H9 (cell line): ENCODE measurements at regions not wholly inside any gene's neighbourhood (a gene's known extent, or its start where the extent isn't known, plus 50 kb on each side); places are given as distances from the start of the nearest gene placed in this dataset.

Source experiments
- DNase-seq: peaks from one replicate; pipeline ENCODE4 v3.0.0-alpha.2; 2017
- H2AFZ ChIP-seq: one replicate; pipeline ENCODE4 v1.6.1; 2013; ENCODE audit warnings: mild to moderate bottlenecking, low read length, control low read depth, moderate library complexity
- H2AK5ac ChIP-seq: 2 replicates; pipeline ENCODE4 v1.6.1; 2013; ENCODE audit warnings: low read length, control low read depth, mixed read lengths; ENCODE audit not compliant: insufficient read length
- H2BK120ac ChIP-seq: one replicate; pipeline ENCODE4 v1.6.1; 2013; ENCODE audit warnings: low read depth, mild to moderate bottlenecking, low read length, control low read depth, inconsistent platforms; ENCODE audit not compliant: poor library complexity, severe bottlenecking
- H2BK12ac ChIP-seq: 2 replicates; pipeline ENCODE4 v1.6.1; 2013; ENCODE audit warnings: low read length, control low read depth, mixed read lengths, low read depth; ENCODE audit not compliant: insufficient read length
- H2BK15ac ChIP-seq: 2 replicates; pipeline ENCODE4 v1.6.1; 2013; ENCODE audit warnings: low read depth, low read length, control low read depth
- H2BK20ac ChIP-seq: one replicate; pipeline ENCODE4 v1.6.1; 2013; ENCODE audit warnings: low read depth, mild to moderate bottlenecking, low read length, control low read depth, inconsistent platforms; ENCODE audit not compliant: poor library complexity, severe bottlenecking
- H2BK5ac ChIP-seq: 2 replicates; pipeline ENCODE4 v1.6.1; 2013; ENCODE audit warnings: low read length, control low read depth, mixed read lengths; ENCODE audit not compliant: insufficient read length
- H3K14ac ChIP-seq: 2 replicates; pipeline ENCODE4 v1.6.1; 2013; ENCODE audit warnings: low read length, control low read depth; ENCODE audit not compliant: insufficient read depth
- H3K18ac ChIP-seq: 2 replicates; pipeline ENCODE4 v1.6.1; 2013; ENCODE audit warnings: low read depth, mild to moderate bottlenecking, mixed read lengths, low read length, control low read depth; ENCODE audit not compliant: insufficient read length
- H3K23ac ChIP-seq: 2 replicates; pipeline ENCODE4 v1.6.1; 2013; ENCODE audit warnings: low read length, control low read depth, mixed read lengths, low read depth; ENCODE audit not compliant: insufficient read length
- H3K23me2 ChIP-seq: 2 replicates; pipeline ENCODE4 v1.6.1; 2013; ENCODE audit warnings: low read depth, mild to moderate bottlenecking, mixed read lengths, low read length, control low read depth; ENCODE audit not compliant: insufficient read length, poor library complexity, severe bottlenecking
- H3K27ac ChIP-seq: 2 replicates; pipeline ENCODE4 v1.5.1; 2013; ENCODE audit warnings: low read length, control low read depth, mixed read lengths, low read depth; ENCODE audit not compliant: insufficient read length
- H3K27me3 ChIP-seq: 2 replicates; pipeline ENCODE4 v1.6.1; 2013; ENCODE audit warnings: low read length, control low read depth, inconsistent platforms; ENCODE audit not compliant: insufficient read depth
- H3K4ac ChIP-seq: 2 replicates; pipeline ENCODE4 v1.6.1; 2013; ENCODE audit warnings: low read depth, mild to moderate bottlenecking, control low read depth, inconsistent platforms, low read length, moderate library complexity
- H3K4me1 ChIP-seq: 2 replicates; pipeline ENCODE4 v1.6.1; 2013; ENCODE audit warnings: low read length, control low read depth, inconsistent platforms; ENCODE audit not compliant: insufficient read depth
- H3K4me2 ChIP-seq: 2 replicates; pipeline ENCODE4 v1.6.1; 2013; ENCODE audit warnings: low read length, control low read depth, mixed read lengths; ENCODE audit not compliant: insufficient read length, insufficient read depth
- H3K56ac ChIP-seq: 2 replicates; pipeline ENCODE4 v1.6.1; 2013; ENCODE audit warnings: low read depth, mild to moderate bottlenecking, mixed read lengths, low read length, control low read depth; ENCODE audit not compliant: insufficient read length
- H3K79me1 ChIP-seq: 2 replicates; pipeline ENCODE4 v1.6.1; 2013; ENCODE audit warnings: low read depth, mild to moderate bottlenecking, moderate library complexity, low read length, control low read depth, inconsistent platforms; ENCODE audit not compliant: insufficient read depth, poor library complexity, severe bottlenecking
- H3K79me2 ChIP-seq: 2 replicates; pipeline ENCODE4 v1.6.1; 2013; ENCODE audit warnings: low read length, control low read depth, inconsistent platforms; ENCODE audit not compliant: insufficient read depth
- H3K9ac ChIP-seq: 2 replicates; pipeline ENCODE4 v1.6.1; 2013; ENCODE audit warnings: low read length, control low read depth, mixed read lengths; ENCODE audit not compliant: insufficient read length; ENCODE audit errors: extremely low read depth
- H3K9me3 ChIP-seq: one replicate; pipeline ENCODE4 v1.6.1; 2013; ENCODE audit warnings: low read depth, low read length, inconsistent platforms; ENCODE audit not compliant: control insufficient read depth
- H3T11ph ChIP-seq: one replicate; pipeline ENCODE4 v1.6.1; 2013; ENCODE audit warnings: mild to moderate bottlenecking, low read length, control low read depth, inconsistent platforms
- H4K20me1 ChIP-seq: one replicate; pipeline ENCODE4 v1.6.1; 2013; ENCODE audit not compliant: control insufficient read depth, insufficient read length, insufficient read depth
- H4K5ac ChIP-seq: 2 replicates; pipeline ENCODE4 v1.6.1; 2013; ENCODE audit warnings: low read depth, mild to moderate bottlenecking, mixed read lengths, low read length, control low read depth; ENCODE audit not compliant: insufficient read length
- H4K8ac ChIP-seq: replicated peaks from 2 replicates; pipeline ENCODE4 v1.6.1; 2013; ENCODE audit warnings: low read length, control low read depth, mixed read lengths, low read depth; ENCODE audit not compliant: insufficient read length
- H4K91ac ChIP-seq: 2 replicates; pipeline ENCODE4 v1.6.1; 2013; ENCODE audit warnings: low read depth, mild to moderate bottlenecking, moderate library complexity, mixed read lengths, low read length, control low read depth; ENCODE audit not compliant: insufficient read length
- H3K27ac Mint-ChIP-seq, 3 experiments: 2 replicates in 2 of 3; 3 replicates in 1 of 3; pipeline ENCODE4 v1.8.0; 2020 to 2021; ENCODE audit warnings: mixed read lengths in 3 of 3, mild to moderate bottlenecking in 1 of 3, moderate library complexity in 1 of 3
- H3K27me3 Mint-ChIP-seq: 2 replicates; pipeline ENCODE4 v1.8.0; 2021; ENCODE audit warnings: low read depth, mild to moderate bottlenecking, moderate library complexity, mixed read lengths
- H3K36me3 Mint-ChIP-seq, 3 experiments: 2 replicates in 2 of 3; 3 replicates in 1 of 3; pipeline ENCODE4 v1.8.0; 2020 to 2021; ENCODE audit warnings: low read depth in 3 of 3, mixed read lengths in 3 of 3; ENCODE audit not compliant: insufficient read depth in 1 of 3
- H3K4me1 Mint-ChIP-seq, 2 experiments: 2 replicates each; pipeline ENCODE4 v1.8.0; 2020; ENCODE audit warnings: mixed read lengths in 2 of 2
- H3K4me3 Mint-ChIP-seq, 2 experiments: 2 replicates in 1 of 2; 3 replicates in 1 of 2; pipeline ENCODE4 v1.8.0; 2020 to 2021; ENCODE audit warnings: mild to moderate bottlenecking in 2 of 2, mixed read lengths in 2 of 2, moderate library complexity in 1 of 2
- H3K9me3 Mint-ChIP-seq, 2 experiments: 2 replicates in 1 of 2; 3 replicates in 1 of 2; pipeline ENCODE4 v1.8.0; 2020; ENCODE audit warnings: mild to moderate bottlenecking in 2 of 2, mixed read lengths in 2 of 2, moderate library complexity in 1 of 2
- WGBS: extraction: QIAGEN DNeasy Blood & Tissue Kit; methylation state at CpG from one replicate; pipeline ENCODE4 v1.1.7; 2013; ENCODE audit warnings: missing lambda C conversion rate, low lambda C conversion rate, mixed read lengths; ENCODE audit not compliant: insufficient read length; ENCODE audit errors: extremely low coverage; 5-methylcytosine and 5-hydroxymethylcytosine counted together
- TF ChIP-seq, protein P1 (sequence below): fragments of 200-600 bp; sonication (generic); conservative IDR thresholded peaks from 3 replicates; pipeline ENCODE4 v1.8.0; 2021; ENCODE audit warnings: antibody characterized with exemption, mild to moderate bottlenecking

DNA sequence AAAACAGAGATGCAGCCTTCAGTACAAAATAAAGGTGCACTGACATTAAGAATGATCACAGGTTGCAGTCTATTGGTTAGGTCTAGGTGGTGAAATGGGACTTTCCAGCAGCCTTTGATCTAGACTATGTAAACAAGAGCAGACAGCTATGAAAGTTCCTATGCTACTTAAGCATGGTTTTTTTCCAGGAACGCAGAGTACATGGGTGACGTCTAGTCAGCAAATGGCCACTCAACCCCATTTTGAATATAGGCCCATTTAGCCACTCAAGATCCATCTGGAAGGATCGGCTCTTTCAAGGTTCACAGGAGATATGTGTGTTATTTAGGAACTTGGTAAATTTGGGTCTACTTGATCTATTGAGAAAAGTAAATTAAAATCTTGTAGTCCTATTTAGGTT, 1424.6 kb upstream of the LRRTM3 start:
- H3K27me3 Mint-ChIP-seq: no peaks in the 10 kb centered on the region

More for the DNA sequence above, 1424.6 kb upstream of the LRRTM3 start:
- Histone ChIP-seq H3K27ac (no peak overlapping the region), H2BK15ac (no peak overlapping the region), H2AFZ (no peak overlapping the region), H3K4me1 (no peaks in the 10 kb centered on the region), H2BK120ac (no peak overlapping the region), H3K23ac (no peak overlapping the region), H3K23me2 (no peaks in the 10 kb centered on the region), H3K18ac (no peak overlapping the region), H4K8ac (no peak overlapping the region), H2BK5ac (no peak overlapping the region), H3K4ac (no peak overlapping the region), H3K14ac (no peak overlapping the region), H3K56ac (no peak overlapping the region), H3K4me2 (no peak overlapping the region), H3K79me1 (no peaks in the 10 kb centered on the region), H4K91ac (no peak overlapping the region), H3K9me3 (no peaks in the 10 kb centered on the region), H4K20me1 (no peaks in the 10 kb centered on the region), H2BK20ac (no peak overlapping the region), H2BK12ac (no peak overlapping the region), H2AK5ac (no peak overlapping the region), H4K5ac (no peak overlapping the region), H3K79me2 (no peaks in the 10 kb centered on the region), H3K9ac (no peak overlapping the region), H3K27me3 (no peaks in the 10 kb centered on the region), H3T11ph (no peak overlapping the region)
- Mint-ChIP-seq H3K27ac (no peak overlapping the region), H3K36me3 (peaks cover 0 to 5% (median 0%) of the 10 kb centered on the region in 3 experiments; a peak in 2 of 7 replicates), H3K4me1 (peaks cover 0 to 3% of the 10 kb centered on the region in 2 experiments; a peak in 1 of 4 replicates), H3K9me3 (no peaks in the 10 kb centered on the region), H3K4me3 (no peak overlapping the region)
- no CpG with 5 or more reads among the region's 3 CpGs for WGBS
- TF ChIP-seq, protein P1, sequence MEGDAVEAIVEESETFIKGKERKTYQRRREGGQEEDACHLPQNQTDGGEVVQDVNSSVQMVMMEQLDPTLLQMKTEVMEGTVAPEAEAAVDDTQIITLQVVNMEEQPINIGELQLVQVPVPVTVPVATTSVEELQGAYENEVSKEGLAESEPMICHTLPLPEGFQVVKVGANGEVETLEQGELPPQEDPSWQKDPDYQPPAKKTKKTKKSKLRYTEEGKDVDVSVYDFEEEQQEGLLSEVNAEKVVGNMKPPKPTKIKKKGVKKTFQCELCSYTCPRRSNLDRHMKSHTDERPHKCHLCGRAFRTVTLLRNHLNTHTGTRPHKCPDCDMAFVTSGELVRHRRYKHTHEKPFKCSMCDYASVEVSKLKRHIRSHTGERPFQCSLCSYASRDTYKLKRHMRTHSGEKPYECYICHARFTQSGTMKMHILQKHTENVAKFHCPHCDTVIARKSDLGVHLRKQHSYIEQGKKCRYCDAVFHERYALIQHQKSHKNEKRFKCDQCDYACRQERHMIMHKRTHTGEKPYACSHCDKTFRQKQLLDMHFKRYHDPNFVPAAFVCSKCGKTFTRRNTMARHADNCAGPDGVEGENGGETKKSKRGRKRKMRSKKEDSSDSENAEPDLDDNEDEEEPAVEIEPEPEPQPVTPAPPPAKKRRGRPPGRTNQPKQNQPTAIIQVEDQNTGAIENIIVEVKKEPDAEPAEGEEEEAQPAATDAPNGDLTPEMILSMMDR: no peak
- no peak for DNase-seq
